Stimulated activated CD4-positive, alpha-beta T cell treated with anti-CD3 and anti-CD28 coated beads, Interleukin-4, amount 100 ng/mL, for 1 hour (primary cell): ENCODE measurements at regions not wholly inside any gene's neighbourhood (a gene's known extent, or its start where the extent isn't known, plus 50 kb on each side); places are given as distances from the start of the nearest gene placed in this dataset.
"Not testable (repeated sequence)": the region's sequence is repeated elsewhere in the genome, so short reads cannot be mapped to it uniquely, and the experiment has no call there.

Experiments used
- DNase-seq: peaks from one replicate; pipeline ENCODE4 v3.0.0-alpha.2; 2020

DNA sequence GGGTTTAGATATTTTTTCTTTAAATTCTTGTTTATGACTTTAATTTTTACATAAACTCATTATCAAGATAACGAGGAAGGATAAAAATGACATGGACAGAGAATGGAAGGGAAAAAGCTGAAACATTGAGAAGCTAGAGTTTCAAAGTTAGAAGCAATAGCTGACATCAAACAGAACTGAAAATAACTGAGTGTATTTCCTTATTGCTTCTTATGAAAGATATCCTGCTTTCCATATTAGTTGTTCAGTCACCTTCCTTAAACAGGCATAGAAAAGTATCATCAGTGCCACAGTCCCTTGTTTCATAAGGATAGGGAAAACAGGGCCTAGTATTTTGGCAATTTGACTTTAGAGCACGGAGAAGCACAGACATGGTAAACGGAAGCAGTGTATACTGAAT is 460.5 kb upstream of the GHITM start:
- DNase-seq: no peak

DNA sequence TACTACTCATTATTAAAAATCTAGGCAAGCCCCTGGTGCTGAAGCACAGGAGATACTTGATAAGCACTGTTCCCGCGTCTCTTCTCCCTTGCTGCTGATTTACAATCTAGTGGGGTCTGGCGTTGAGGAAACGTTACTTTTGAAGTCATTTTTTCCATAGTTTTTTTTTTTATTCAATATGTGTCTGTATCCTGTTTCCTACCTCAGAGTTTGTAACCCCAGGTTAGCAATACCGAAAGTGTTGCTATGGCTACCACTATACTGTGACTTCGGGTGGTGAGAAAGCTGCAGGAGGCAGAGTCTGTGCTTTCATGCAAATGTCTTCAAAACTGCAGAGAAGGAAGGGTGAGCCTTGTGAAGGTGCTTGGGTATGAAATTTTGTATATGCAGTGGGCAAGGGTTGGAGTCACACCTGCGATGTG is 458.8 kb upstream of the GHITM start:
- DNase-seq: no peak

DNA sequence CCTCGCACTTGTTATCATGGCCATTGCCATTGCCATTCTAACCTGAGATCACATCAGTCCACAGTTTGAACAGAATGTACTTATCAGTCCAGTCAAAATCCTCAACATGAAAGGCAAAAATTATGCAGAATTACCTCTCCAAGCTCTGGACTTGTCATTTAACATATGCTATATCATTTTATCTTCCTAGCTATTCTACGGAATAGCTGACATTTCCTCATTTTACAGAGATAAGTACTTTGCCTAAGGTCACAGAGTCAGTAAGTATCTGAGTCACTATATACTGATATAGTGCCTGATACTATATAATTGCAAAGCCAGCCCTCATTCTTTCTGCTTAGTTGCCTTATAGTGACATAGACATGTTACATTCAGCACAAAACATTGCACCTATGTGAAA is 456.9 kb upstream of the GHITM start:
- no peak for DNase-seq

DNA sequence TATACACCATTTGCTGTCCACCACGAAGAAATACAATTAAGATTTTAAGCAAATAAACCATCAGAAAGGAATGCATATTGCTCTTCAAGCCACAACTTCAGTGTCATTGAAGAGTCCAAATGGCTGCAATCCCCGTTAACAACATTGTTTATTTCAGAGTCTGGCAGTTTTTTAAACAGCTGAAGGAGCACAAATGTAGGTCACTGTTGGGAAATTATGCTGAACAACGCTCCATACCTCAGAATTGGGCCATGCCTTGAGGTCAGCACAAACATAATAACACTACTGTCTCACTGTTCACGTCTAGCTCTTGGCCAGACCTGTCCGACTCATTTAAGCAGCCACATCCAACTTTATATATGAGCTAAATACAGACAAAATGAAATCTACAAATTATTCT is 453.9 kb upstream of the GHITM start:
- no peak for DNase-seq

DNA sequence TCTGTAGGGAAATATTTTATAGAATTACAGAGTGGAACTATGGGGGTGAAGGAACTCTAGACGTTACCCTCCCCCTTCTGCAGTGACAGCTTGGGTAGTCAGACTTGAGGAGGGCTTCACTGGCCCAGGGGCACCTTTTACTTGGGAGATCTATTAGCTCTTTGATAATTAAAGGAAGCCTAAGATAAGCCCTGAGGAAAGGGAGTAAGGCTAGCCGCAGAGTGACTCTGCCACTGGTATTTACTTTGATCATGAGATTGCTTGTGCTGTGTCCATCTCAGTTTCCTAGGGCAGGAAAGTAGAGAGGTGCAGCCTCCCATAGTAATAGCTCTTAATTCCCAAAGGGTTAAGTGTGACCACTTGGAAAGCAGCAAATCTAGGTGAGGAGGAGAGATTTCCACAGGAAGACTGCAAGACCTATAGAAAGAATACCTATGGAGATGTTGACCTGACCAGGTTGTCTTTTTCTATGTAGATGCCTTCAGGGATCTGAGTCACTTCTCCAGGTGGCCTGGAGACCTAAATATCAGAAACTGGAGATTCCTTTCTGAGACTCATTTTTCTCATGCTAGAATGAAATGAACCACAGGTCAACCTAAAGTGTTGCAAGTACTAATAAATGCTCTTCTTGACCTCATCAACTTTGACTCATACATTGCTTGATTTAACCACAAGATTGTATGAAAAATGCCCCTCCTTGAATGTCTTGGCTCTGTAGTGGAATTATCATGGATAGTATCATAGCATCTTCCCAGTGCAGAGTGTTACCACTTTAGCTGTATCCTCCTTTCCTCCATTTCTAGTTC is 447.3 kb upstream of the GHITM start:
- no peak for DNase-seq

DNA sequence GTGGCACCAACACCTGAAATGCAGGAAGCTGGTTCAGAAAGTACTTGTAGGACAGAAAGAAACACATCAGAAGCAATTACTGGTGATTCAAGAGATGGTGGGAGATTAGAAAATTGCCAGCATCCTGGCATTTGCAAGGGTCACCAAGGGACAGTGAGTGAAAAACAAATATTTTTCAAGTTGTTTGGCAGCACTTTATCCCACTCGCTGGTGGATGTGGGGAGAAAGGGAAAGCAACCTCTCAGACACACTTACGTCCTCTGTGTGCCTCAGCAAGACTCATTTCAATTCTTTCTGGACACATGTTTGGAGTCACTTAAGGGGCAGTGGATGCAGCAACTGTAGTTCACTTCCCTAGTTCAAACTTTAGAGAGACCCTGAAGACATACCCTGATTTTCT is 440.4 kb upstream of the GHITM start:
- no peak for DNase-seq

DNA sequence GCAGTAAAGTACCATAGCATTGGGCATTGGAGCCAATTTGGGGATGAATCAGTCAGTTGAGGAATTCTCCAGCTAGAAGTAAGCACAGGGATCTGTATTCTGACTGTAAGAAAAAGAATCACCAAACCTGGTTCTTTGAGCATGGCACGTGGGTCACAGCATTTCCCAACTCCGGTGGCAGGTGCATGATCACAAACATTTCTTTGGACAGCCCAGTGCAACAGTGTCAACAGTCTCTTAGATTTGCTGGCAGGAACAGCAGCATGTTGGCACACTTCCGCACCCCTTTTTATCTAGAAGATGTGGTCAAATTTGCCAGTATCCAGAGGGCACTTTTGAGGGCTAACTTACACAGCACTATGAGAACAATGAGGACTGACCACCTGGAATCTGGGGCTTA is 437.5 kb upstream of the GHITM start:
- DNase-seq: no peak

DNA sequence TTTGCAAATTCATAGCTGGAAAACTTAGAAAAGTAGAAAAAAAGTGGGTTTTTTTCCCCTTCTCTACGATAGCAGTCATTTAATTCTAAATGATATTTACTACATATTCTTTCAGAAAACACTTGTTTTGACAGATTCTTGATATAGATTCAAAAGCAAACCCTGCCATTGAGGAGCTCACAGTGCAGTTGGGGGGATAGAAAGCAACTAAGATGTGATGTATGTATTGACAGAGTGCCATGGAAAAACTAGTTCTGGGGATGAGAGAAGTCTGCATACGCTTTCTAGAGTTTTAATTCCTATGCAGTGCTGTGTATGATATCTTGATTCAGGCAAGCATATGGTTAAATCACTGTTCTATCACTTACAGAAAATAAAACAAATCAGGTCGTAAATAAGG is 436.6 kb upstream of the GHITM start:
- DNase-seq: no peak

DNA sequence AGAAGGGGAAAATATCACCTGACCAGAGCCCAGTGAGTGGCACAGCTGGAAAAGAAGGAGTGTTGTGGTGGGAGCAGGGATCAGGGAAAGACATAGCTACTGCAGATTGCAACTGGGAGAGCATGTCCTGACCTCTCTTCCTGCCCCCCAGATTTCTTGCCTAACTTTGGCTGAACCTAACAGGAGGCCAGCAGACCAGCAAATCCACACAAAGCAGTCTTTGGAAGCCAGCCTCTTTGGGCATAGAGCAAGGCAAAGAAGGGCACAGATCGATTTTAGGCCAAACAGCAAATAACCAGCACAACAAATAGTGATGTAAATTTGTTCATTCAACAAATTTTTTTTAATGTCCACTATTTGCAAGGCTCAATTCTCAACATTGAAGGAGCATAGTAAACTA is 433.2 kb upstream of the GHITM start:
- DNase-seq: no peak

DNA sequence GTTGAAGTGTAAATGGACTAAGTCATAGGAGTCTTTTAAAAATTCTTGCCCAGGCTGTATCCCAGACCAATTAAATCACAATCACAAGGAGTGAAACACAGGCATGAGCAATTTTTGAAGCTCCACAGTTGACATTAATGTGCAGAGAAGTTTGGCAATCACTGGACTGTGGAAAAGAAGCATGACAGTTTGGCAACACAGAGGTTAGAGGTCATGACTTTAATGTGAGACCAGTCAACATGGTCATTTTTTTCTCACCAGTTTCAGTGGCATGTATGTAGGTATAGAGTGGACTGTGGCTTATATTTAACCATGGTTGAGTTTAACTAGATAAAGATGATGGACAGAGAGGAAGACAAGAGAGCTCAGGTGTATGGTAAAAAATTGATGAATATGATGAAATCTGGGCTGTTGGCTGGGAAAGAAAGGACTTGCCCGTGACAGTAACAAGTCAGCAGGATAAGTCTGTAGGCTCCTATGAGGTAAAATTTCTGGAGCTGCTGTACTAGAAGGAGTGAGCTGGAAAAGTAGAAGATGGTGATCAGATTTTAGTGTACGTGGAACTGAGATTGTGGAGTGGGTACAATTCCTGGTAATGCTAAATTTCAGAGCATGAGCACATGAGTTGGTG is 432.2 kb upstream of the GHITM start:
- no peak for DNase-seq

DNA sequence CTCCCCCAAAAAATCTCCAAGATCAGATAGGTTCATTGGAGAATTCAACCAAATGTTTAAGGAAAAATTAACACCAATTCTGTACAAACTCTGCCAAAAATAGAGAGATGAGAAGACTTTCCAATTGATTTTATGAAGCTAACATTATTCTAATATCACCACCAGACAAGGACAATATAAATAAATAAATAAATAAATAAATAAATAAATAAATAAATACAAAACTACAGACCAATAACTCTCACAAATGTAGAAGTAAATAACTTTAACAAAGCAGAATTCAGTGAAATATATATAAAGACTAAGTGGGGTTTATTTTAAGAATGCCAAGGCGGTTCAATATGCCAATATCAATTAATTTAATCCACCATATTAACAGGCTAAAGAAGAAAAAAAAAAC is 425.9 kb upstream of the GHITM start:
- DNase-seq: no peak

DNA sequence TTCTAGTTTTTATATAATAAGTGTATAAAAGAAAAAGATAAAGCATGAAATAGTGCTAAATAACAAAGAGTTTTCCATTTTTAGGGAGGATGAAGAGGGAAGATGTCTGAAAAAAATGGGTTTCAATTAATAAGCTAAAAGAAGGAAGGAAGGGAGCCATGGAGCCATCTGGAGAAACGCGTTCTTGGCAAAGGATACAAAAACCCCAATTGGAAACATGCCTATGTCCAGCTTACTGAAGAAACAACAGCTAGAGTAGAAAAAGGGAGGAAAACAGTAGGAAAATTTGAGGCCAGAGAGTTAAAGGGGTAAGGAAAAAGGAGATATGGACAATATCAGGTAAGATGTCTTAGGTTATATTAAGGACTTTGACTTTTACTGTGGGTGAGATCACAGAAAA is 416.2 kb upstream of the GHITM start:
- DNase-seq: no peak

DNA sequence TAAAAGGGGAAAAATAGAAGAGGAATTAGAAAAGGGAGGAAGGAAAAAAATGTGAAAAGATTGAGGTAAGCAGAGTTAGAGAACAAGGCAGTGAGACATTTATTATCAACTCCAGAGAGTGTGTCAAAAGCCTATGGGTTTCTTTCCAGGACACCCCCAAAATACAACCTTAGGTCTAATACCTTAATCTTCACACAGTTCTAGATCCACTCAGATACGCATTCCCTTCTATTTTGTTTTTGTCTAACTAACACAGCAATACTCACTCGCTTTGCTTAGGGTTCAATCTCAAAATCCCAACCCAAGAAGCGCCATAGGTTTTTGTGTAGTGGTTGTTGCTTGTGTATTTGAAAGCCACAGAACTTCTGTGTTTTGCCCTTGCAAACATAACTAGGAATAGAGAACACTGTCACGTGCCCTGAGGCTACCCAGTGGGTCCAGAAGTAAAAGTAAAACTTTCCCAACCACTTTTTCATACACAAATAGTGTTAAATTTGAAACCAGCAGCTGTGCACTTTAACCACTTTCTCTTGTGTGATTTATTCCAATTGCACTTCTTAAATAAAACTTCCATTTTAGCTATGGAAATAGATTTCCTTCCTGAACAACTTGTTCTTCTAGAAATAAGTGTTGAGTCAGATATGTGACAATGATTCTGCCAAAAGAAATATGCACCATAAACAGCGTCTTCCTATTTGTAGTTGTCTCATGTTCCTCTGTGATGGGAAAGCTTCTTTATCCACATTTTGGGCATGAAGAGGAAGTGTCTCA is 414.7 kb upstream of the GHITM start:
- DNase-seq: no peak

DNA sequence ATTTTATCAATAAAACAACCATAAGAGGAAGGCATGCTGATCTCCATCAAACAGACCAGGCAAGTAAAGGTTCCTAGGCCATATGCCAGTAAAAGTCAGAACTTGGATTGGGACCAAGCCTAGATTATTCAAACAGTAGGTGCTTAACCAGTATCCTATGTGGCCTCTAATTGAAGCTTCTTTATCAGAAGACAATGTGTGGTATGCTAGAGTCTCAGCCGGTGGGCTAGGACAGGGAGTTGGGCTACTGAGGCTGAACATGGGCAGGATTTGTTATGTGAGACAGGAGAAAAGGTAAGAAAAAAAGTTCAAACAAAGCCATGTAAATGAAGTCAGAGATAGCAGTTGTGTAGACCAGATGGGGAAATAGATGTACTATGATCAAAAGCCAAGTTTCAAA is 413.7 kb upstream of the GHITM start:
- DNase-seq: no peak

DNA sequence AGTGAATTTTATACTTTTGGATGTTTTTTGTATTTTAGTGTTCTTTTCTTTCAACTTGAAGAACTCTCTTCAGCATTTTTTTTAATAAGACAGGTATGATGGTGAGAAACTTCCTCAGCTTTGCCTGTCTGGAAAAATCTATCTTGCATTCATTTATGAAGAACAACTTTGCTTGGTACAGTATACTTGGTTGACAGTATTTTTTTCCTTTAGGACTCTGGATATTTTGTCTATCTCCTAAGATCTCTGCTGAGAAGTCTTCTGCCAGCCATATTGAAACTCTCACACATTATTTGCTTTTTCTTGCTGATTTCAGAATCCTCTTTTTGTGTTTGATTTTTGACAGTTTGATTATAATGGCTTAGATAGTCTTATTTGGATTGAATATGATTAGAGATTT is 405.0 kb upstream of the GHITM start:
- no peak for DNase-seq

DNA sequence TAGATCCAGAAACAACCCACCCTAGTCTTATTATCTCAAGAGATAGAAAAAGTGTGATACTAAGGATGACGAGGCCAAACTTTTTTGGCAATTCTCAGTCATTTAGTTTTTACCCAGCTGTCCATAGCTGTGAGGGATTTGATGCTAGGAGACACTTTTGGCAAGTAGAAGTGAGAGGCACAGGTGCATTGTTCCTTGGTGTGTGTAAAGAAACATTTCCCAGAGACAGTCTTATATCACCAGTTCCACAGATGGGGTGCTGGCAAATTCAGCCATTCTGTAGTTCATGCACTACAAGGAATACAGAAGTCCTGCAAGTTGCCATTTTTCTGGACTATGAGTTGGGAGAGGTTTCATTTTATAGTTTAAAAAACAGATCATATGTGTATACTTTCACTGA is 403.3 kb upstream of the GHITM start:
- DNase-seq: no peak

DNA sequence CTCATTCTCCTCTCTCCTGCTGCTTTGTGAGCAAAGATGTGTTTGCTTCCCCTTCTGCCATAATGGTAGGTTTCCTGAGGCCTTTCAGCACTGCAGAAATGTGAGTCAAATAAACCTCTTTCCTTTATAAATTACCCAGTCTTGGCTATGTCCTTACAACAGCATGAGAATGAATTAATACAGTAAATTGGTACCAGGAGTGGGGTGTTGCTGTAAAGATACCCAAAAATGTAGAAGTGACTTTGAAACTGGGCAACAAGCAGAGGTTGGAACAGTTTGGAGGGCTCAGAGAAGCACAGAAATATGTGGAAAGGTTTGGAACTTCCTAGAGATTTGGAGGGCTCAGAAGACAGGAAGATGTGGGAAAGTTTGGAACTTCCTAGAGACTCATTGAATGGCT is 388.7 kb upstream of the GHITM start:
- no peak for DNase-seq

DNA sequence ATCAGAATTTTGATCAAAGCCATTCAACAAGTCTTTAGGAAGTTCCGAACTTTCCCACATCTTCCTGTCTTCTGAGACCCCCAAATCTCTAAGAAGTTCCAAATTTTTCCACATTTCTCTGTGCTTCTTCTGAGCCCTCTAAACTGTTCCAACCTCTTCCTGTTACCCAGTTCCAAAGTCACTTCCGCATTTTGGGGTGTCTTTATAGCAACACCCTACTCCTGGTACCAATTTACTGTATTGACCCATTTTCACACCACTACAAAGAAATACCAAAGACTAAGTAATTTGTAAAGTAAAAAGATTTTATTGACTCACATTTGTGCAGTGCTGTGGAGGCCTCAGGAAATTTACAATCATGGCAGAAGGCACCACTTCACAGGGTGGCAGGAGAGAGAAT is 385.8 kb upstream of the GHITM start:
- DNase-seq: no peak

DNA sequence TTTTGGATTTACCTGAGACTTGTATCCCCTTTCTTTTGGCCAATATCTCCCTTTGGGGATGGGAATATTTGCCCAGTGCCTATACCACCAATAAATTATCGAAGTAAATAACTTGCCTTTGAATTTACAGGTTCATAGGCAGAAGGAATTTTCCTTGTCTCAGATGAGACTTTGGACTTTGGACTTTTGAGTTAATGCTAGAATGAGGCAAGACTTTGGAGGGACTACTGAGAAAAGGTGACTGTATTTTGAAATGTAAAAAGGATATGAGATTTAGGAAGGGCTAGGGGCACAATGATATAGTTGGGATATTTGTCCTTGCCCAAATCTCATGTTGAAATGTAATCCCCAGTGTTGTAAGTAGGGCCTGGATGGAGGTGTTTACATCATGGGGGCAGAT is 384.5 kb upstream of the GHITM start:
- DNase-seq: no peak

DNA sequence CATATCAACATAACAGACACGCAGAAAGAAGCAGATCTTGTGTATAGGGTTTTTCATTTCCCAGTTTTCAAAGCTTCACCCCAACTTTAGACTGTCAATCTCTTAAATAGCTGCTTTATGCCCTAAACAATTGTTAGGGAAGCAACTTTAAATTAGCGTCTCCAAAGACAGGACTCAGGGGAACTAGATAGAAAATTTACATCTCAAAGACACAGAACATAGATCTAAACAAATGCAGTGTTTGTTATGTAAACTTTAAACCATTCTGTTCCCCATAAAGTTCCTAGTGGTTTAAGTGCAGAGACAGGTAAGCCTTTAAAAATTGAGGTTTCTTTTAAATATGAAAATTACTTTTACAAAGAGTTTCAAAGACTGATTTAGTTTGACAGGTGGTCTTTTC is 379.2 kb upstream of the GHITM start:
- no peak for DNase-seq

DNA sequence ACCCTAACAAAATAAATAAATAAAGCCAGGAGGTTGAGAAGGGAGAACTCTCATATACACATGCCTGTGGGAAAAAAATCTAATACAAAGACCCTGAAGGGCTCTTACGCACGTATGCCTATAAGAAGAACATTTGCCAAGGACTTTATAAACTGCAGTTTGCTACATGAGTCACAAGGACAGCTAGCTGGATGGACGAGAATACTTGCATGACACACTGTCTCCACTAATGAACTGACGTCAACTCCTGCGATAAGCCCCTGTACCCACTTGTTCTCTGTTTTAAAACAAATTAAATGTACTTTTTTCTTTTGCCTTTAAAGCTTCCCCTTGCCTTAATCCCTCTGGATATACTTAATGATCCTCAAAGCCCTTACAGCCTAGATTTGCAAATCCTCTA is 374.6 kb upstream of the GHITM start:
- no peak for DNase-seq

DNA sequence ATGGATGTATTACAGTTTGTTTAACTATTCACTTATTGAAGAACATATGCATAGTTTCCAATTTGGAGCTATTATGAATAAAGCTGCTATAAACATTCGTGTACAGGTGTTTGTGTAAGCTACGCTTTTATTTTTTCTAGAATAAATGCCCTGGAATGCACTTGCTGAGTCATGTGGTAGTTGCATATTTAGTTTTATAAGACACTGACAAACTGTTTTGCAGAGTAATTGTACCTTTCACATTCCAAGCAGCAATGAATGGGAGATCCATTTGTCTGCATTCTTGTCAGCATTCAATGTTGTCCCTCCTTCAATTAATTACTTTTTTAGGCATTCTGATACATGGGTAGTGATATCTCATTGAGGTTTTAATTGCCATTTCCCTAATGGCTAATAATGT is 373.6 kb upstream of the GHITM start:
- DNase-seq: no peak

DNA sequence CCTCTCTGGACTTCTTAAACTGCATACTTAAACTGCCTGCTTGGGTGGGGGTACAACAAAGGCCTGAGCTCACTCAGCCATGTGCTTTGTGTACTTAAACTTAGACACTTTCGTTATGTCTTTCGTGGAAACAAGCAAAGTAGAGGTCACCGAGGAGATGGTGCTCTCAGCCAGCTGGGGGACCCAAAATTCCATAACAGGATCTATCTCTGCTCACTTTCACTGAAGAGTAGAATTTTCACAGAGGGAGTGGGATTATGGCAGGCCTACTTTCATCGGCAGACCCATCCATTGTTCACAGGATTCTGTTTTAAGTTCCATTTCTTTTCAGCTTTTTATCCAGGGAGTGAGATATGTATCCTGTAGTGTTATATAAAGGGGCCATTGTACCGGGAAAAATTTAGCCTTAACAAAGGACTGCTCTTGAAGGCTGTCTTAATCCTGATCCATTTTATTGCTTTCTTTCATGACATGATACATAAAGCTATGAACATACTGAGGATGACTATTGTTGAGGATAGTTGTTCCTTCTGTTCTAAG is 370.0 kb upstream of the GHITM start:
- no peak for DNase-seq

DNA sequence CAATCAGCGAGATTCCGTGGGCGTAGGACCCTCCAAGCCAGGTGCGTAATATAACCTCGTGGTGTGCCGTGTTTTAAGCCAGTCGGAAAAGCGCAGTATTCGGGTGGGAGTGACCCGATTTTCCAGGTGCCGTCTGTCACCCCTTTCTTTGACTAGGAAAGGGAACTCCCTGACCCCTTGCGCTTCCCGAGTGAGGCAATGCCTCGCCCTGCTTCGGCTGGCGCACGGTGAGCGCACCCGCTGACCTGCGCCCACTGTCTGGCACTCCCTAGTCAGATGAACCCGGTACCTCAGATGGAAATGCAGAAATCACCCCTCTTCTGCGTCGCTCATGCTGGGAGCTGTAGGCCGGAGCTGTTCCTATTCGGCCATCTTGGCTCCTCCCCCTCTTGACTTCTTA is 352.6 kb upstream of the GHITM start:
- not testable (repeated sequence) for DNase-seq
